GM18907 (cell line): ENCODE measurements at regions not wholly inside any gene's neighbourhood (a gene's known extent, or its start where the extent isn't known, plus 50 kb on each side); places are given as distances from the start of the nearest gene placed in this dataset.
"Not testable (repeated sequence)": the region's sequence is repeated elsewhere in the genome, so short reads cannot be mapped to it uniquely, and the experiment has no call there.

Experiments used
- ATAC-seq: cut with Tn5 transposase; IDR thresholded peaks from one replicate; pipeline ENCODE4 v1.9.1; 2021; ENCODE audit warnings: mild to moderate bottlenecking, moderate library complexity; ENCODE audit not compliant: unreplicated experiment

- ATAC-seq, result not testable (repeated sequence)
Measured at GRCh38 chr12:31162896-31163560, 89.4 kb downstream of the DDX11 start.

- ATAC-seq, result not testable (repeated sequence)
Measured at GRCh38 chr12:31174293-31174692, 100.6 kb downstream of the DDX11 start.

- ATAC-seq, result not testable (repeated sequence)
Measured at GRCh38 chr12:31177514-31177913, 103.9 kb downstream of the DDX11 start.

GRCh38 chr12:31178875-31179274 lies 105.2 kb downstream of the DDX11 start:
- not testable (repeated sequence) for ATAC-seq

- not testable (repeated sequence) for ATAC-seq
Measured at GRCh38 chr12:31179627-31180237, 106.1 kb downstream of the DDX11 start.

- ATAC-seq, result peak; percentile 59
Measured at GRCh38 chr12:31182571-31182970, 108.9 kb downstream of the DDX11 start.

GRCh38 chr12:31183107-31183506 lies 109.4 kb downstream of the DDX11 start:
- not testable (repeated sequence) for ATAC-seq

GRCh38 chr12:31183899-31184298 lies 110.2 kb downstream of the DDX11 start:
- not testable (repeated sequence) for ATAC-seq

GRCh38 chr12:31184667-31185066 lies 111.0 kb downstream of the DDX11 start:
- not testable (repeated sequence) for ATAC-seq

- not testable (repeated sequence) for ATAC-seq
Measured at GRCh38 chr12:31192689-31193088, 119.0 kb downstream of the DDX11 start.

- not testable (repeated sequence) for ATAC-seq
Measured at GRCh38 chr12:31195620-31196019, 122.0 kb downstream of the DDX11 start.

GRCh38 chr12:31199476-31199875 lies 125.8 kb downstream of the DDX11 start:
- ATAC-seq, result not testable (repeated sequence)

- ATAC-seq, result no peak
Measured at GRCh38 chr12:31201382-31201781, 124.6 kb downstream of the SINHCAF start.

- ATAC-seq, result no peak
Measured at GRCh38 chr12:31203261-31203660, 122.7 kb downstream of the SINHCAF start.

GRCh38 chr12:31205054-31205453 lies 120.9 kb downstream of the SINHCAF start:
- ATAC-seq, result peak; percentile 97

GRCh38 chr12:31206038-31206670 lies 119.8 kb downstream of the SINHCAF start:
- ATAC-seq, result no peak

- ATAC-seq, result no peak
Measured at GRCh38 chr12:31207799-31208465, 118.0 kb downstream of the SINHCAF start.

GRCh38 chr12:31210104-31210503 lies 115.8 kb downstream of the SINHCAF start:
- no peak for ATAC-seq

GRCh38 chr12:31210541-31210940 lies 115.4 kb downstream of the SINHCAF start:
- no peak for ATAC-seq

- no peak for ATAC-seq
Measured at GRCh38 chr12:31214626-31215517, 111.1 kb downstream of the SINHCAF start.
